ENCODE measurements at regions not wholly inside any gene's neighbourhood (a gene's known extent, or its start where the extent isn't known, plus 50 kb on each side); places are given as distances from the start of the nearest gene placed in this dataset.

DNA sequence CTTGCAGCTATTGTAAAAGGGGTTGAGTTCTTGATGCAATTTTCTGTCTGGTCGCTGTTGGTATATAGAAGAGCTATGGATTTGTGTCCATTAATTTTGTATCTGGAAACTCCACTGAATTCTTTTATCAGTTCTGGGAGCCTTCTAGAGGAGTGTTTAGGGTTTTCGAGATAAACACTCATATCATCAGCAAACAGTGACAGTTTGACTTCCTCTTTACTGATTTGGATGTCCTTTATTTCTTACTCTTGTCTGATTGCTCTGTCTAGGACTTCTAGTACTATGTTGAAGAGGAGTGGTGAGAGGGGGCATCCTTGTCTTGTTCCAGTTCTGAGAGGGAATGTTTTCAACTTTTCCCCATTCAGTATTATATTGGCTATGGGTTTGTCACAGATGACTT, 120.8 kb upstream of the SSTR4 start (continued):
- TF ChIP-seq, protein P1, sequence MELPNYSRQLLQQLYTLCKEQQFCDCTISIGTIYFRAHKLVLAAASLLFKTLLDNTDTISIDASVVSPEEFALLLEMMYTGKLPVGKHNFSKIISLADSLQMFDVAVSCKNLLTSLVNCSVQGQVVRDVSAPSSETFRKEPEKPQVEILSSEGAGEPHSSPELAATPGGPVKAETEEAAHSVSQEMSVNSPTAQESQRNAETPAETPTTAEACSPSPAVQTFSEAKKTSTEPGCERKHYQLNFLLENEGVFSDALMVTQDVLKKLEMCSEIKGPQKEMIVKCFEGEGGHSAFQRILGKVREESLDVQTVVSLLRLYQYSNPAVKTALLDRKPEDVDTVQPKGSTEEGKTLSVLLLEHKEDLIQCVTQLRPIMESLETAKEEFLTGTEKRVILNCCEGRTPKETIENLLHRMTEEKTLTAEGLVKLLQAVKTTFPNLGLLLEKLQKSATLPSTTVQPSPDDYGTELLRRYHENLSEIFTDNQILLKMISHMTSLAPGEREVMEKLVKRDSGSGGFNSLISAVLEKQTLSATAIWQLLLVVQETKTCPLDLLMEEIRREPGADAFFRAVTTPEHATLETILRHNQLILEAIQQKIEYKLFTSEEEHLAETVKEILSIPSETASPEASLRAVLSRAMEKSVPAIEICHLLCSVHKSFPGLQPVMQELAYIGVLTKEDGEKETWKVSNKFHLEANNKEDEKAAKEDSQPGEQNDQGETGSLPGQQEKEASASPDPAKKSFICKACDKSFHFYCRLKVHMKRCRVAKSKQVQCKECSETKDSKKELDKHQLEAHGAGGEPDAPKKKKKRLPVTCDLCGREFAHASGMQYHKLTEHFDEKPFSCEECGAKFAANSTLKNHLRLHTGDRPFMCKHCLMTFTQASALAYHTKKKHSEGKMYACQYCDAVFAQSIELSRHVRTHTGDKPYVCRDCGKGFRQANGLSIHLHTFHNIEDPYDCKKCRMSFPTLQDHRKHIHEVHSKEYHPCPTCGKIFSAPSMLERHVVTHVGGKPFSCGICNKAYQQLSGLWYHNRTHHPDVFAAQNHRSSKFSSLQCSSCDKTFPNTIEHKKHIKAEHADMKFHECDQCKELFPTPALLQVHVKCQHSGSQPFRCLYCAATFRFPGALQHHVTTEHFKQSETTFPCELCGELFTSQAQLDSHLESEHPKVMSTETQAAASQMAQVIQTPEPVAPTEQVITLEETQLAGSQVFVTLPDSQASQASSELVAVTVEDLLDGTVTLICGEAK (IDR thresholded peaks at IDR 0.05): no peak
- TF ChIP-seq, protein P1 (CRISPR knock-in tag; IDR thresholded peaks at IDR 0.05): no peak
- TF ChIP-seq CBFA2T2 (conservative IDR thresholded peaks at IDR 0.05): peak; percentile 85
- TF ChIP-seq ZKSCAN8 (CRISPR knock-in tag; IDR thresholded peaks at IDR 0.05): no peak
- TF ChIP-seq DPF2 (IDR thresholded peaks at IDR 0.05): peak; percentile 89
- TF ChIP-seq, protein P2, sequence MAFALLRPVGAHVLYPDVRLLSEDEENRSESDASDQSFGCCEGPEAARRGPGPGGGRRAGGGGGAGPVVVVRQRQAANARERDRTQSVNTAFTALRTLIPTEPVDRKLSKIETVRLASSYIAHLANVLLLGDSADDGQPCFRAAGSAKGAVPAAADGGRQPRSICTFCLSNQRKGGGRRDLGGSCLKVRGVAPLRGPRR (CRISPR knock-in tag; IDR thresholded peaks at IDR 0.05): no peak
- peak; percentile 83 for TF ChIP-seq SMARCC2 (IDR thresholded peaks at IDR 0.05; ENCODE audit: low read depth)
- TF ChIP-seq, protein P3, sequence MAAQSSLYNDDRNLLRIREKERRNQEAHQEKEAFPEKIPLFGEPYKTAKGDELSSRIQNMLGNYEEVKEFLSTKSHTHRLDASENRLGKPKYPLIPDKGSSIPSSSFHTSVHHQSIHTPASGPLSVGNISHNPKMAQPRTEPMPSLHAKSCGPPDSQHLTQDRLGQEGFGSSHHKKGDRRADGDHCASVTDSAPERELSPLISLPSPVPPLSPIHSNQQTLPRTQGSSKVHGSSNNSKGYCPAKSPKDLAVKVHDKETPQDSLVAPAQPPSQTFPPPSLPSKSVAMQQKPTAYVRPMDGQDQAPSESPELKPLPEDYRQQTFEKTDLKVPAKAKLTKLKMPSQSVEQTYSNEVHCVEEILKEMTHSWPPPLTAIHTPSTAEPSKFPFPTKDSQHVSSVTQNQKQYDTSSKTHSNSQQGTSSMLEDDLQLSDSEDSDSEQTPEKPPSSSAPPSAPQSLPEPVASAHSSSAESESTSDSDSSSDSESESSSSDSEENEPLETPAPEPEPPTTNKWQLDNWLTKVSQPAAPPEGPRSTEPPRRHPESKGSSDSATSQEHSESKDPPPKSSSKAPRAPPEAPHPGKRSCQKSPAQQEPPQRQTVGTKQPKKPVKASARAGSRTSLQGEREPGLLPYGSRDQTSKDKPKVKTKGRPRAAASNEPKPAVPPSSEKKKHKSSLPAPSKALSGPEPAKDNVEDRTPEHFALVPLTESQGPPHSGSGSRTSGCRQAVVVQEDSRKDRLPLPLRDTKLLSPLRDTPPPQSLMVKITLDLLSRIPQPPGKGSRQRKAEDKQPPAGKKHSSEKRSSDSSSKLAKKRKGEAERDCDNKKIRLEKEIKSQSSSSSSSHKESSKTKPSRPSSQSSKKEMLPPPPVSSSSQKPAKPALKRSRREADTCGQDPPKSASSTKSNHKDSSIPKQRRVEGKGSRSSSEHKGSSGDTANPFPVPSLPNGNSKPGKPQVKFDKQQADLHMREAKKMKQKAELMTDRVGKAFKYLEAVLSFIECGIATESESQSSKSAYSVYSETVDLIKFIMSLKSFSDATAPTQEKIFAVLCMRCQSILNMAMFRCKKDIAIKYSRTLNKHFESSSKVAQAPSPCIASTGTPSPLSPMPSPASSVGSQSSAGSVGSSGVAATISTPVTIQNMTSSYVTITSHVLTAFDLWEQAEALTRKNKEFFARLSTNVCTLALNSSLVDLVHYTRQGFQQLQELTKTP (IDR thresholded peaks at IDR 0.05; ENCODE audit: low read depth in 1 of 2, partially characterized antibody in 2 of 2): peak in 1 of 2 experiments; percentile 40
- no peak for TF ChIP-seq ZBTB7A (IDR thresholded peaks at IDR 0.05; ENCODE audit: borderline replicate concordance, control insufficient read depth, low read depth, low read length)
- TF ChIP-seq PRPF4 (IDR thresholded peaks at IDR 0.05; ENCODE audit: insufficient read depth, low read depth, low read length, poor library complexity, severe bottlenecking): no peak
- peak; percentile 82 for TF ChIP-seq SPI1 (IDR thresholded peaks at IDR 0.05; ENCODE audit: borderline replicate concordance, low read depth, low read length)
- TF ChIP-seq, protein P4, sequence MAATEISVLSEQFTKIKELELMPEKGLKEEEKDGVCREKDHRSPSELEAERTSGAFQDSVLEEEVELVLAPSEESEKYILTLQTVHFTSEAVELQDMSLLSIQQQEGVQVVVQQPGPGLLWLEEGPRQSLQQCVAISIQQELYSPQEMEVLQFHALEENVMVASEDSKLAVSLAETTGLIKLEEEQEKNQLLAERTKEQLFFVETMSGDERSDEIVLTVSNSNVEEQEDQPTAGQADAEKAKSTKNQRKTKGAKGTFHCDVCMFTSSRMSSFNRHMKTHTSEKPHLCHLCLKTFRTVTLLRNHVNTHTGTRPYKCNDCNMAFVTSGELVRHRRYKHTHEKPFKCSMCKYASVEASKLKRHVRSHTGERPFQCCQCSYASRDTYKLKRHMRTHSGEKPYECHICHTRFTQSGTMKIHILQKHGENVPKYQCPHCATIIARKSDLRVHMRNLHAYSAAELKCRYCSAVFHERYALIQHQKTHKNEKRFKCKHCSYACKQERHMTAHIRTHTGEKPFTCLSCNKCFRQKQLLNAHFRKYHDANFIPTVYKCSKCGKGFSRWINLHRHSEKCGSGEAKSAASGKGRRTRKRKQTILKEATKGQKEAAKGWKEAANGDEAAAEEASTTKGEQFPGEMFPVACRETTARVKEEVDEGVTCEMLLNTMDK (IDR thresholded peaks at IDR 0.05; ENCODE audit: borderline replicate concordance, insufficient read depth, low read depth, low read length, poor library complexity, severe bottlenecking): no peak
- TF ChIP-seq SMAD4 (CRISPR knock-in tag; conservative IDR thresholded peaks at IDR 0.05): peak; percentile 53; the same call in 1 of the 2 replicates

All from K562 (cell line).